ENCODE measurements at regions not wholly inside any gene's neighbourhood (a gene's known extent, or its start where the extent isn't known, plus 50 kb on each side); places are given as distances from the start of the nearest gene placed in this dataset.

DNA sequence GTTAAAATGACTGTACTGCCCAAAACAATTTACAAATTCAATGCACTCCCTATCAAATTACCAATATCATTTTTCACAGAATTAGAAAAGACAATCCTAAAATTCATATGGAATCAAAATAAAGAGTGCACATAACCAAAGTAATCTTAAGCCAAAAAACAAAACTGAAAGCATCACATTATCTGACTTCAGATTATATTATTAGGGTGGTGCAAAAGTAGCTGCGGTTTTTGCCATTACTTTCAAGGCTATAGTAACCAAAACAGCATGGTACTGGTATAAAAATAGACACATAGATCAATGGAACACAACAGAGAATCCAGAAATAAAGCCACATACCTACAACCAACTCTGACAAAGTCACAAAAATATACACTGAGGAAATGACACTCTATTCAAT is 396.6 kb downstream of the EIPR1 start:
- TF ChIP-seq, protein P1, sequence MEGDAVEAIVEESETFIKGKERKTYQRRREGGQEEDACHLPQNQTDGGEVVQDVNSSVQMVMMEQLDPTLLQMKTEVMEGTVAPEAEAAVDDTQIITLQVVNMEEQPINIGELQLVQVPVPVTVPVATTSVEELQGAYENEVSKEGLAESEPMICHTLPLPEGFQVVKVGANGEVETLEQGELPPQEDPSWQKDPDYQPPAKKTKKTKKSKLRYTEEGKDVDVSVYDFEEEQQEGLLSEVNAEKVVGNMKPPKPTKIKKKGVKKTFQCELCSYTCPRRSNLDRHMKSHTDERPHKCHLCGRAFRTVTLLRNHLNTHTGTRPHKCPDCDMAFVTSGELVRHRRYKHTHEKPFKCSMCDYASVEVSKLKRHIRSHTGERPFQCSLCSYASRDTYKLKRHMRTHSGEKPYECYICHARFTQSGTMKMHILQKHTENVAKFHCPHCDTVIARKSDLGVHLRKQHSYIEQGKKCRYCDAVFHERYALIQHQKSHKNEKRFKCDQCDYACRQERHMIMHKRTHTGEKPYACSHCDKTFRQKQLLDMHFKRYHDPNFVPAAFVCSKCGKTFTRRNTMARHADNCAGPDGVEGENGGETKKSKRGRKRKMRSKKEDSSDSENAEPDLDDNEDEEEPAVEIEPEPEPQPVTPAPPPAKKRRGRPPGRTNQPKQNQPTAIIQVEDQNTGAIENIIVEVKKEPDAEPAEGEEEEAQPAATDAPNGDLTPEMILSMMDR (conservative IDR thresholded peaks at IDR 0.05 in 1 of 2, IDR thresholded peaks at IDR 0.05 in 1 of 2; ENCODE audit: extremely low read depth in 1 of 2, insufficient read depth in 1 of 2, low read depth in 1 of 2, low read length in 2 of 2) = no peak
- TF ChIP-seq EZH2 (IDR thresholded peaks at IDR 0.05; ENCODE audit: borderline replicate concordance, low read length) = no peak

All from mammary epithelial cell (primary cell).